WERI-Rb-1 (cell line): ENCODE measurements at regions not wholly inside any gene's neighbourhood (a gene's known extent, or its start where the extent isn't known, plus 50 kb on each side); places are given as distances from the start of the nearest gene placed in this dataset.

Experiments
- DNase-seq: peaks from one replicate; pipeline ENCODE4 v3.0.0-alpha.2; 2020
- H3K27ac ChIP-seq: fragments of 250-450 bp; sonication (Bioruptor Pico); 2 replicates; pipeline ENCODE4 v1.5.1; 2020; ENCODE audit warnings: mild to moderate bottlenecking, moderate library complexity
- H3K27me3 ChIP-seq: fragments of 250-450 bp; sonication (Bioruptor Pico); 2 replicates; pipeline ENCODE4 v1.5.1; 2021; ENCODE audit warnings: mild to moderate bottlenecking, low read depth, moderate library complexity; ENCODE audit not compliant: insufficient read depth, severe bottlenecking
- H3K36me3 ChIP-seq: fragments of 250-450 bp; sonication (Bioruptor Pico); 2 replicates; pipeline ENCODE4 v1.5.1; 2020; ENCODE audit warnings: mild to moderate bottlenecking, moderate library complexity
- H3K4me3 ChIP-seq: 2 replicates; pipeline ENCODE4 v1.5.1; 2011; ENCODE audit warnings: low read depth, mild to moderate bottlenecking, control low read depth, low read length
- H3K9me3 ChIP-seq: fragments of 250-450 bp; sonication (Bioruptor Pico); 2 replicates; pipeline ENCODE4 v1.5.1; 2021; ENCODE audit warnings: mild to moderate bottlenecking, moderate library complexity; ENCODE audit not compliant: severe bottlenecking
- TF ChIP-seq, protein P1 (sequence below): IDR thresholded peaks from 2 replicates; pipeline ENCODE4 v1.5.1; 2011; ENCODE audit warnings: low read depth, mild to moderate bottlenecking, control low read depth, inconsistent platforms, low read length

DNA sequence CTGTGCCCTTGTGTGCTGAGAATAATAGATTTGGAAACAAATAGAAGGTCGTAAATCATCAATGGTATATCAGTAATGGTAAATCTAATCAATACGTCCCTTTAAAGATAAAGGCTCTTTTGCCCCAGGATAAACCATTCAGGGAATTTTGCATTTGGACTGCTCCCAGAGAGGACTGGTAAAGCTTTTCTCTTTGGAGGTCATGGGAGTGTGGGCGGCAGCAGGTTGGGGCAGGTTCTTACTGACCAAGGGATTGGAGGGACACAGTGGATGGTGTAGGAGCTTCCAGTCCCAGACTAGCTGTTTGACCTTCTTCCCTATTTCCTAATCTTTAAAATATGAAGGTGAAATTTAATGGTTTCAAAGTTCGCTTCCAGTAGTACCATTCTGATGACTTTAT lies 87.8 kb upstream of the NTF3 start:
- Histone ChIP-seq H3K9me3 (no peaks in the 10 kb centered on the region), H3K4me3 (no peak overlapping the region), H3K36me3 (no peaks in the 10 kb centered on the region), H3K27me3 (no peaks in the 10 kb centered on the region), H3K27ac (no peak overlapping the region)
- TF ChIP-seq, protein P1, sequence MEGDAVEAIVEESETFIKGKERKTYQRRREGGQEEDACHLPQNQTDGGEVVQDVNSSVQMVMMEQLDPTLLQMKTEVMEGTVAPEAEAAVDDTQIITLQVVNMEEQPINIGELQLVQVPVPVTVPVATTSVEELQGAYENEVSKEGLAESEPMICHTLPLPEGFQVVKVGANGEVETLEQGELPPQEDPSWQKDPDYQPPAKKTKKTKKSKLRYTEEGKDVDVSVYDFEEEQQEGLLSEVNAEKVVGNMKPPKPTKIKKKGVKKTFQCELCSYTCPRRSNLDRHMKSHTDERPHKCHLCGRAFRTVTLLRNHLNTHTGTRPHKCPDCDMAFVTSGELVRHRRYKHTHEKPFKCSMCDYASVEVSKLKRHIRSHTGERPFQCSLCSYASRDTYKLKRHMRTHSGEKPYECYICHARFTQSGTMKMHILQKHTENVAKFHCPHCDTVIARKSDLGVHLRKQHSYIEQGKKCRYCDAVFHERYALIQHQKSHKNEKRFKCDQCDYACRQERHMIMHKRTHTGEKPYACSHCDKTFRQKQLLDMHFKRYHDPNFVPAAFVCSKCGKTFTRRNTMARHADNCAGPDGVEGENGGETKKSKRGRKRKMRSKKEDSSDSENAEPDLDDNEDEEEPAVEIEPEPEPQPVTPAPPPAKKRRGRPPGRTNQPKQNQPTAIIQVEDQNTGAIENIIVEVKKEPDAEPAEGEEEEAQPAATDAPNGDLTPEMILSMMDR, result no peak
- no peak for DNase-seq

DNA sequence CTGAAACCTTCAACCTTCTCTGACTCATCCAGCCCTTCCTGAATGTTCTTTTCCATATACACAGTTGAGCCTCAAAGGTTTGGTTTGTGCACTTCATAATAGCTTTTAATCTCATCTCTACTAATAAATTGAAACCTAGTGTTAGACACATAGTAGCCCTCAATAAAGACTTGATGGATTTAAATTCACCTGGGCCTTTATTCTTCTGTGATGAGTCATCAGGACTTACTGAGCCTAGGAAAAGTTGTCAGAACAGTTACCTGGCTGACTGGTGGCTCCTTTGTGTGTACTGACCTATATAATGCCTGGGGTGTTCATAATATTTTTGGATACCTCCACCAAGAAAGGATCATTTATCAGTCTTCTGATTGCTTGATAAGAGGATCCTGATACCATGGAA lies 86.4 kb upstream of the NTF3 start:
- Histone ChIP-seq H3K27ac (no peak overlapping the region), H3K4me3 (no peak overlapping the region), H3K36me3 (no peaks in the 10 kb centered on the region), H3K27me3 (no peaks in the 10 kb centered on the region), H3K9me3 (no peaks in the 10 kb centered on the region)
- no peak for DNase-seq
- TF ChIP-seq, protein P1, result no peak

DNA sequence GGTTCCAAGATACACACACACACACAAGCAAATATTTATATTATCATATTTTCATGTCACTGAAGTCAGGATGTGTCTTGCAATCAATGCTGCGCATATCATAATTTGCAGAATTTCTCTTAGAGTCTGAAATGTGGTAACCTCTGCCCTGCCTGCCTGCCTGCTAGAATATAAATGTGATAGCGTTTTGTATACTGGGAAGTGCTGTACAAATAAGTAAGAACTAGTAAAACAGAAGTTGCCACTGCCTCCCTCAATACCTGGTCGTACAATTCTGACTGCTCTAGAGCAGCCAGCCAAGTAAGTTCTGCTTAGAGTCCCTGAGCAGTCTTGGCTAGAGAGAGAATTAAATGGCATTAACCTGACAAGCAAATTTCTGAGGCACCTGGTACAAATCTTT lies 83.9 kb upstream of the NTF3 start:
- DNase-seq, result no peak
- TF ChIP-seq, protein P1, result no peak
- no peaks in the 10 kb centered on the region for H3K9me3 ChIP-seq

DNA sequence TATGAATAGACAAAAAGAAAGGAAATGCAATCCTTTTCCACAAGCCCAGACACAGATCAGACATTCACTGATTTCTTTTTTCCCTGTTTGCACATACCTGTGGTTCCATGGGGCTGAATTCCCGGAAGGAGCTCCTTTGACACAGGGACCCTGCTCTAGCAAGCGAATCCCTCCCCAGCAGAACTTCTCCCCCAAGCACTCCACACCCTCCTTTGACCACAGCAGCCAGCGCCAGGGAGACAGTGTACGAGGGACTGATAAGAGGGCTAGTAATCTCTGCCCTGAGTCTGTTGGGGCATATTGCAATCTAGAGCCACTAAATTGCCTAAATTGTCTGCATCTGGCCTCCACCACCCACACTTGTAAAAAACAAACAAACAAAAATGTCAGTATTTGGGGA lies 83.4 kb upstream of the NTF3 start:
- H3K27me3 ChIP-seq, result no peaks in the 10 kb centered on the region
- H3K4me3 ChIP-seq, result no peak overlapping the region
- H3K27ac ChIP-seq, result no peak overlapping the region
- no peaks in the 10 kb centered on the region for H3K36me3 ChIP-seq
- TF ChIP-seq, protein P1, result no peak
- no peaks in the 10 kb centered on the region for H3K9me3 ChIP-seq
- DNase-seq, result no peak

More for the DNA sequence above, 83.9 kb upstream of the NTF3 start:
- H3K27ac ChIP-seq, result no peak overlapping the region
- no peaks in the 10 kb centered on the region for H3K36me3 ChIP-seq
- H3K27me3 ChIP-seq, result no peaks in the 10 kb centered on the region
- no peak overlapping the region for H3K4me3 ChIP-seq

- Histone ChIP-seq H3K36me3 (no peaks in the 10 kb centered on the region), H3K9me3 (no peaks in the 10 kb centered on the region), H3K27me3 (no peaks in the 10 kb centered on the region), H3K4me3 (no peak overlapping the region), H3K27ac (no peak overlapping the region)
- TF ChIP-seq, protein P1, result no peak
- no peak for DNase-seq
Observed at GRCh38 chr12:5364036-5364770, 67.7 kb upstream of the NTF3 start.

DNA sequence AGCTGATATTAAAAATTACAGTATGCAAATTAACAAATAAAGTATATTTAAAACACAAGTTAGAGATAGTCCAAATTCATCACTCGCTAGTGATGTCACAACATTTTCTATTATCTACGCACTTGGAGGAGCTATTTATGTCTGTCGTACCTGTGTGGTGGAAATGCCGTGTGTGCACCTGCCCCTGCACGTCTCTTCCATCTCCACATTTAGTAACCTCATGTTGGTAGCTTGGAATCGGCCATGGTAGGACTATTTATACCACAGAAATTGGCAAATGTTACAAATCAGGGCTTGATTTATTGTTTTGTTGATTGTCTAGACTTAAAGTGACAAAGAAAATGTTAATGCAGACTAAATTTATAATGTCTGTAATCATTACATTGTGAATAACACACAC lies 62.6 kb upstream of the NTF3 start:
- no peak for DNase-seq
- Histone ChIP-seq H3K4me3 (no peak overlapping the region), H3K27me3 (no peaks in the 10 kb centered on the region), H3K36me3 (no peaks in the 10 kb centered on the region), H3K9me3 (no peaks in the 10 kb centered on the region), H3K27ac (no peak overlapping the region)
- TF ChIP-seq, protein P1, result no peak
